ENCODE measurements at regions not wholly inside any gene's neighbourhood (a gene's known extent, or its start where the extent isn't known, plus 50 kb on each side); places are given as distances from the start of the nearest gene placed in this dataset.

GRCh38 chr1:224543453-224543852, 72.7 kb upstream of the CNIH3 start:
- Mint-ChIP-seq H3K36me3 (ENCODE audit: low read depth) (no peaks in the 10 kb centered on the region), H3K27ac (no peak overlapping the region)

GRCh38 chr1:224544346-224545110, 71.6 kb upstream of the CNIH3 start:
- H3K9me3 Mint-ChIP-seq: peaks cover 2% of the 10 kb centered on the region; the same call in 1 of the 3 replicates
- Histone ChIP-seq H3K4me2 (no peak overlapping the region), H4K20me1 (replicated peaks; ENCODE audit: insufficient read depth) (no peaks in the 10 kb centered on the region), H3K36me3 (ENCODE audit: insufficient read depth) (no peaks in the 10 kb centered on the region), H3K4me3 (no peak overlapping the region), H2AFZ (no peak overlapping the region), H3K79me2 (replicated peaks; ENCODE audit: insufficient read depth) (no peaks in the 10 kb centered on the region), H3K27ac (ENCODE audit: low read depth) (no peak overlapping the region), H3K4me1 (ENCODE audit: insufficient read depth) (no peaks in the 10 kb centered on the region), H3F3A (replicated peaks; ENCODE audit: low read depth) (no peaks in the 10 kb centered on the region), H3K27me3 (ENCODE audit: insufficient read depth) (no peaks in the 10 kb centered on the region), H3K9me2 (ENCODE audit: insufficient read depth) (peaks cover 15% of the 10 kb centered on the region; the same call in 1 of the 2 replicates)
- no peak overlapping the region for H3K4me3 Mint-ChIP-seq
- H3K4me1 Mint-ChIP-seq: peaks cover 12% of the 10 kb centered on the region
- no peak for DNase-seq (ENCODE audit: low spot score)
- no peaks in the 10 kb centered on the region for H3K36me3 Mint-ChIP-seq (ENCODE audit: low read depth)
- H3K27me3 Mint-ChIP-seq (ENCODE audit: insufficient read depth, low read depth, poor library complexity): no peaks in the 10 kb centered on the region
- ATAC-seq: no peak
- H3K27ac Mint-ChIP-seq: no peak overlapping the region
- no peak for TF ChIP-seq ETS1 (IDR thresholded peaks at IDR 0.05)
- TF ChIP-seq EZH2phosphoT487 (IDR thresholded peaks at IDR 0.05; ENCODE audit: unreplicated experiment): no peak
- no peak for TF ChIP-seq JUNB (IDR thresholded peaks at IDR 0.05; ENCODE audit: unreplicated experiment)
- no peak for TF ChIP-seq ZNF462 (CRISPR knock-in tag; IDR thresholded peaks at IDR 0.05)
- TF ChIP-seq POLR2AphosphoS5 (IDR thresholded peaks at IDR 0.05; ENCODE audit: low read depth): no peak
- no peak for TF ChIP-seq ZNF114 (CRISPR knock-in tag; IDR thresholded peaks at IDR 0.05)
- TF ChIP-seq NANOG (IDR thresholded peaks at IDR 0.05; ENCODE audit: borderline replicate concordance): no peak

More at GRCh38 chr1:224543453-224543852, 72.7 kb upstream of the CNIH3 start:
- TF ChIP-seq CTCF (conservative IDR thresholded peaks at IDR 0.05; ENCODE audit: low read depth in 2 of 2) (no peak), EZH2phosphoT487 (IDR thresholded peaks at IDR 0.05; ENCODE audit: unreplicated experiment) (no peak), NANOG (IDR thresholded peaks at IDR 0.05; ENCODE audit: borderline replicate concordance) (no peak)
- H3K9me2 ChIP-seq (ENCODE audit: insufficient read depth): peaks cover 9% of the 10 kb centered on the region; the same call in 1 of the 2 replicates
- no peaks in the 10 kb centered on the region for H3K27me3 Mint-ChIP-seq (ENCODE audit: insufficient read depth, low read depth, poor library complexity)
- DNase-seq (ENCODE audit: low spot score) (no peak), ATAC-seq (no peak)
- H3F3A ChIP-seq (replicated peaks; ENCODE audit: low read depth): no peaks in the 10 kb centered on the region
- H3K4me3 Mint-ChIP-seq: no peak overlapping the region
- no peaks in the 10 kb centered on the region for H3K4me1 ChIP-seq (ENCODE audit: insufficient read depth)
- H3K4me3 ChIP-seq: no peak overlapping the region
- peaks cover 2% of the 10 kb centered on the region; the same call in 1 of the 3 replicates for H3K9me3 Mint-ChIP-seq
- no peak overlapping the region for H3K4me2 ChIP-seq
- H3K4me1 Mint-ChIP-seq: peaks cover 12% of the 10 kb centered on the region
- no peaks in the 10 kb centered on the region for H3K27me3 ChIP-seq (ENCODE audit: insufficient read depth)
- no peaks in the 10 kb centered on the region for H3K36me3 ChIP-seq (ENCODE audit: insufficient read depth)
- no peak overlapping the region for H2AFZ ChIP-seq
- H3K79me2 ChIP-seq (replicated peaks; ENCODE audit: insufficient read depth): no peaks in the 10 kb centered on the region
- H4K20me1 ChIP-seq (replicated peaks; ENCODE audit: insufficient read depth): no peaks in the 10 kb centered on the region
- H3K27ac ChIP-seq (ENCODE audit: low read depth): no peak overlapping the region
